Retinal pigment epithelial cell (primary cell): ENCODE measurements at regions not wholly inside any gene's neighbourhood (a gene's known extent, or its start where the extent isn't known, plus 50 kb on each side); places are given as distances from the start of the nearest gene placed in this dataset.

Experiments used
- DNase-seq: peaks from one replicate; pipeline ENCODE4 v3.0.0-alpha.2; 2010; ENCODE audit warnings: low read depth
- H3K4me3 ChIP-seq: 2 replicates; pipeline ENCODE4 v1.5.1; 2011; ENCODE audit warnings: mild to moderate bottlenecking, low read length, control low read depth, moderate library complexity
- CTCF ChIP-seq: conservative IDR thresholded peaks from 2 replicates; pipeline ENCODE4 v1.5.1; 2011; ENCODE audit warnings: low read depth, low read length, control low read depth, inconsistent platforms

- TF ChIP-seq CTCF = no peak
- no peak for DNase-seq
- H3K4me3 ChIP-seq = no peak overlapping the region
Measured at GRCh38 chr10:6912424-6912823, 332.3 kb upstream of the PRKCQ start.

- TF ChIP-seq CTCF = no peak
- no peak for DNase-seq
- H3K4me3 ChIP-seq = no peak overlapping the region
Measured at GRCh38 chr10:6912021-6912420, 331.9 kb upstream of the PRKCQ start.

- DNase-seq = no peak
- no peak for TF ChIP-seq CTCF
- no peak overlapping the region for H3K4me3 ChIP-seq
Measured at GRCh38 chr10:6909905-6910560, 330.0 kb upstream of the PRKCQ start.

GRCh38 chr10:6907877-6908530 is 327.9 kb upstream of the PRKCQ start:
- TF ChIP-seq CTCF = no peak
- DNase-seq = no peak
- H3K4me3 ChIP-seq = no peak overlapping the region

GRCh38 chr10:6894405-6894804 is 314.3 kb upstream of the PRKCQ start:
- DNase-seq = no peak
- no peak overlapping the region for H3K4me3 ChIP-seq
- no peak for TF ChIP-seq CTCF

GRCh38 chr10:6892864-6893263 is 312.8 kb upstream of the PRKCQ start:
- no peak for DNase-seq
- no peak for TF ChIP-seq CTCF

GRCh38 chr10:6891924-6892323 is 311.8 kb upstream of the PRKCQ start:
- DNase-seq = no peak
- no peak for TF ChIP-seq CTCF

More at GRCh38 chr10:6892864-6893263, 312.8 kb upstream of the PRKCQ start:
- no peak overlapping the region for H3K4me3 ChIP-seq

More at GRCh38 chr10:6891924-6892323, 311.8 kb upstream of the PRKCQ start:
- H3K4me3 ChIP-seq = no peak overlapping the region
